ENCODE measurements at regions not wholly inside any gene's neighbourhood (a gene's known extent, or its start where the extent isn't known, plus 50 kb on each side); places are given as distances from the start of the nearest gene placed in this dataset.

GRCh38 chr7:52831321-52831720 lies 204.1 kb upstream of the POM121L12 start:
- Histone ChIP-seq H3K4me3 (ENCODE audit: low read depth, low read length) (no peak overlapping the region), H3K4me1 (ENCODE audit: control insufficient read depth, insufficient read depth, low read length) (no peaks in the 10 kb centered on the region), H3K9me3 (ENCODE audit: control insufficient read depth, insufficient read depth, low read length) (no peaks in the 10 kb centered on the region), H3K36me3 (ENCODE audit: control insufficient read depth, insufficient read depth, low read length) (no peaks in the 10 kb centered on the region), H3K27me3 (ENCODE audit: control insufficient read depth, insufficient read depth, low read length) (no peaks in the 10 kb centered on the region), H3K27ac (ENCODE audit: low read depth, low read length) (no peak overlapping the region), H3K9ac (ENCODE audit: low read depth, low read length) (no peak overlapping the region)

- Histone ChIP-seq H3K36me3 (ENCODE audit: control insufficient read depth, insufficient read depth, low read length) (no peaks in the 10 kb centered on the region), H3K9ac (ENCODE audit: low read depth, low read length) (no peak overlapping the region), H3K4me1 (ENCODE audit: control insufficient read depth, insufficient read depth, low read length) (no peaks in the 10 kb centered on the region), H3K9me3 (ENCODE audit: control insufficient read depth, insufficient read depth, low read length) (no peaks in the 10 kb centered on the region), H3K27ac (ENCODE audit: low read depth, low read length) (no peak overlapping the region), H3K27me3 (ENCODE audit: control insufficient read depth, insufficient read depth, low read length) (no peaks in the 10 kb centered on the region), H3K4me3 (ENCODE audit: low read depth, low read length) (no peak overlapping the region)
Observed at GRCh38 chr7:52830801-52831200, 204.6 kb upstream of the POM121L12 start.

- Histone ChIP-seq H3K9me3 (ENCODE audit: control insufficient read depth, insufficient read depth, low read length) (peaks cover 12% of the 10 kb centered on the region), H3K36me3 (ENCODE audit: control insufficient read depth, insufficient read depth, low read length) (no peaks in the 10 kb centered on the region), H3K27me3 (ENCODE audit: control insufficient read depth, insufficient read depth, low read length) (no peaks in the 10 kb centered on the region), H3K4me3 (ENCODE audit: low read depth, low read length) (no peak overlapping the region), H3K4me1 (ENCODE audit: control insufficient read depth, insufficient read depth, low read length) (no peaks in the 10 kb centered on the region), H3K9ac (ENCODE audit: low read depth, low read length) (no peak overlapping the region), H3K27ac (ENCODE audit: low read depth, low read length) (no peak overlapping the region)
Observed at GRCh38 chr7:52826515-52827265, 208.7 kb upstream of the POM121L12 start.

GRCh38 chr7:52825611-52826010 lies 209.8 kb upstream of the POM121L12 start:
- Histone ChIP-seq H3K9me3 (ENCODE audit: control insufficient read depth, insufficient read depth, low read length) (peaks cover 23% of the 10 kb centered on the region), H3K27ac (ENCODE audit: low read depth, low read length) (no peak overlapping the region), H3K9ac (ENCODE audit: low read depth, low read length) (no peak overlapping the region), H3K4me3 (ENCODE audit: low read depth, low read length) (no peak overlapping the region), H3K36me3 (ENCODE audit: control insufficient read depth, insufficient read depth, low read length) (no peaks in the 10 kb centered on the region), H3K4me1 (ENCODE audit: control insufficient read depth, insufficient read depth, low read length) (no peaks in the 10 kb centered on the region), H3K27me3 (ENCODE audit: control insufficient read depth, insufficient read depth, low read length) (no peaks in the 10 kb centered on the region)

GRCh38 chr7:52811537-52811936 lies 223.9 kb upstream of the POM121L12 start:
- H3K9ac ChIP-seq (ENCODE audit: low read depth, low read length), result no peak overlapping the region
- no peaks in the 10 kb centered on the region for H3K27me3 ChIP-seq (ENCODE audit: control insufficient read depth, insufficient read depth, low read length)
- no peaks in the 10 kb centered on the region for H3K36me3 ChIP-seq (ENCODE audit: control insufficient read depth, insufficient read depth, low read length)
- no peaks in the 10 kb centered on the region for H3K4me1 ChIP-seq (ENCODE audit: control insufficient read depth, insufficient read depth, low read length)
- H3K27ac ChIP-seq (ENCODE audit: low read depth, low read length), result no peak overlapping the region
- 0 out of 2 replicates have a peak, but pooled peaks cover 1% of the 10 kb centered on the region for H3K9me3 ChIP-seq (ENCODE audit: control insufficient read depth, insufficient read depth, low read length)
- no peak overlapping the region for H3K4me3 ChIP-seq (ENCODE audit: low read depth, low read length)

- Histone ChIP-seq H3K36me3 (ENCODE audit: control insufficient read depth, insufficient read depth, low read length) (no peaks in the 10 kb centered on the region), H3K9me3 (ENCODE audit: control insufficient read depth, insufficient read depth, low read length) (no peaks in the 10 kb centered on the region; the same call in 1 of the 2 replicates), H3K9ac (ENCODE audit: low read depth, low read length) (no peak overlapping the region), H3K4me3 (ENCODE audit: low read depth, low read length) (no peak overlapping the region), H3K27ac (ENCODE audit: low read depth, low read length) (no peak overlapping the region), H3K4me1 (ENCODE audit: control insufficient read depth, insufficient read depth, low read length) (no peaks in the 10 kb centered on the region), H3K27me3 (ENCODE audit: control insufficient read depth, insufficient read depth, low read length) (no peaks in the 10 kb centered on the region)
Observed at GRCh38 chr7:52799817-52800216, 235.6 kb upstream of the POM121L12 start.

- H3K4me1 ChIP-seq (ENCODE audit: control insufficient read depth, insufficient read depth, low read length), result no peaks in the 10 kb centered on the region
- H3K4me3 ChIP-seq (ENCODE audit: low read depth, low read length), result no peak overlapping the region
- H3K27me3 ChIP-seq (ENCODE audit: control insufficient read depth, insufficient read depth, low read length), result no peaks in the 10 kb centered on the region
- no peaks in the 10 kb centered on the region for H3K36me3 ChIP-seq (ENCODE audit: control insufficient read depth, insufficient read depth, low read length)
- H3K9me3 ChIP-seq (ENCODE audit: control insufficient read depth, insufficient read depth, low read length), result no peaks in the 10 kb centered on the region; the same call in 1 of the 2 replicates
- H3K27ac ChIP-seq (ENCODE audit: low read depth, low read length), result no peak overlapping the region
- H3K9ac ChIP-seq (ENCODE audit: low read depth, low read length), result no peak overlapping the region
Observed at GRCh38 chr7:52797801-52798200, 237.6 kb upstream of the POM121L12 start.

- Histone ChIP-seq H3K27ac (ENCODE audit: low read depth, low read length) (no peak overlapping the region), H3K4me1 (ENCODE audit: control insufficient read depth, insufficient read depth, low read length) (no peaks in the 10 kb centered on the region), H3K36me3 (ENCODE audit: control insufficient read depth, insufficient read depth, low read length) (no peaks in the 10 kb centered on the region), H3K4me3 (ENCODE audit: low read depth, low read length) (no peak overlapping the region), H3K9ac (ENCODE audit: low read depth, low read length) (no peak overlapping the region), H3K27me3 (ENCODE audit: control insufficient read depth, insufficient read depth, low read length) (no peaks in the 10 kb centered on the region), H3K9me3 (ENCODE audit: control insufficient read depth, insufficient read depth, low read length) (no peaks in the 10 kb centered on the region; the same call in 1 of the 2 replicates)
Observed at GRCh38 chr7:52794621-52795020, 240.8 kb upstream of the POM121L12 start.

GRCh38 chr7:52791176-52791700 lies 244.2 kb upstream of the POM121L12 start:
- no peak overlapping the region for H3K27ac ChIP-seq (ENCODE audit: low read depth, low read length)
- H3K9me3 ChIP-seq (ENCODE audit: control insufficient read depth, insufficient read depth, low read length), result no peaks in the 10 kb centered on the region; the same call in 1 of the 2 replicates

GRCh38 chr7:52786174-52786573 lies 249.3 kb upstream of the POM121L12 start:
- Histone ChIP-seq H3K27ac (ENCODE audit: low read depth, low read length) (no peak overlapping the region), H3K9ac (ENCODE audit: low read depth, low read length) (no peak overlapping the region), H3K36me3 (ENCODE audit: control insufficient read depth, insufficient read depth, low read length) (no peaks in the 10 kb centered on the region), H3K4me3 (ENCODE audit: low read depth, low read length) (no peak overlapping the region), H3K9me3 (ENCODE audit: control insufficient read depth, insufficient read depth, low read length) (no peaks in the 10 kb centered on the region), H3K27me3 (ENCODE audit: control insufficient read depth, insufficient read depth, low read length) (no peaks in the 10 kb centered on the region), H3K4me1 (ENCODE audit: control insufficient read depth, insufficient read depth, low read length) (no peaks in the 10 kb centered on the region)

More at GRCh38 chr7:52791176-52791700, 244.2 kb upstream of the POM121L12 start:
- Histone ChIP-seq H3K36me3 (ENCODE audit: control insufficient read depth, insufficient read depth, low read length) (no peaks in the 10 kb centered on the region), H3K9ac (ENCODE audit: low read depth, low read length) (no peak overlapping the region), H3K4me1 (ENCODE audit: control insufficient read depth, insufficient read depth, low read length) (no peaks in the 10 kb centered on the region), H3K4me3 (ENCODE audit: low read depth, low read length) (no peak overlapping the region), H3K27me3 (ENCODE audit: control insufficient read depth, insufficient read depth, low read length) (no peaks in the 10 kb centered on the region)

- no peaks in the 10 kb centered on the region for H3K27me3 ChIP-seq (ENCODE audit: control insufficient read depth, insufficient read depth, low read length)
- H3K36me3 ChIP-seq (ENCODE audit: control insufficient read depth, insufficient read depth, low read length), result no peaks in the 10 kb centered on the region
- H3K9me3 ChIP-seq (ENCODE audit: control insufficient read depth, insufficient read depth, low read length), result no peaks in the 10 kb centered on the region
- no peak overlapping the region for H3K27ac ChIP-seq (ENCODE audit: low read depth, low read length)
- no peaks in the 10 kb centered on the region for H3K4me1 ChIP-seq (ENCODE audit: control insufficient read depth, insufficient read depth, low read length)
- H3K9ac ChIP-seq (ENCODE audit: low read depth, low read length), result no peak overlapping the region
- H3K4me3 ChIP-seq (ENCODE audit: low read depth, low read length), result no peak overlapping the region
Observed at GRCh38 chr7:52782348-52782747, 253.1 kb upstream of the POM121L12 start.
